SK-N-SH (cell line): ENCODE measurements at regions not wholly inside any gene's neighbourhood (a gene's known extent, or its start where the extent isn't known, plus 50 kb on each side); places are given as distances from the start of the nearest gene placed in this dataset.

Experiments used
- CHD2 ChIP-seq: fragments of 150-350 bp; IDR thresholded peaks from 2 replicates; pipeline ENCODE4 v1.6.1; 2018; ENCODE audit warnings: low read length; ENCODE audit not compliant: partially characterized antibody
- CTCF ChIP-seq: fragments of 200-600 bp; sonication (generic); IDR thresholded peaks from 2 replicates; pipeline ENCODE4 v1.6.1; 2017; ENCODE audit warnings: antibody characterized with exemption, mild to moderate bottlenecking, moderate library complexity
- FOXJ3 ChIP-seq: sonication (generic); formaldehyde crosslinking; IDR thresholded peaks from 2 replicates; pipeline ENCODE4 v1.5.1; 2020; ENCODE audit warnings: mild to moderate bottlenecking, missing genetic modification reagents
- JUND ChIP-seq: IDR thresholded peaks from 2 replicates; pipeline ENCODE4 v1.4.0; 2012
- MXI1 ChIP-seq: IDR thresholded peaks from 2 replicates; pipeline ENCODE4 v1.6.1; 2012; ENCODE audit warnings: mild to moderate bottlenecking, low read depth, low read length, improper control_type of control experiment
- TEAD4 ChIP-seq: IDR thresholded peaks from 2 replicates; pipeline ENCODE4 v1.4.0; 2012; ENCODE audit warnings: mild to moderate bottlenecking, borderline replicate concordance; ENCODE audit not compliant: insufficient read depth
- TF ChIP-seq, protein P1 (sequence below): IDR thresholded peaks from 2 replicates; pipeline ENCODE4 v1.4.0; 2012; ENCODE audit warnings: low read depth

GRCh38 chr3:87351937-87352336 lies 75.6 kb upstream of the POU1F1 start:
- TF ChIP-seq CHD2 (no peak), CTCF (no peak), JUND (no peak), TEAD4 (no peak), FOXJ3 (CRISPR knock-in tag) (no peak), MXI1 (no peak)
- TF ChIP-seq, protein P1, sequence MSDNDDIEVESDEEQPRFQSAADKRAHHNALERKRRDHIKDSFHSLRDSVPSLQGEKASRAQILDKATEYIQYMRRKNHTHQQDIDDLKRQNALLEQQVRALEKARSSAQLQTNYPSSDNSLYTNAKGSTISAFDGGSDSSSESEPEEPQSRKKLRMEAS: no peak
